ENCODE measurements at regions not wholly inside any gene's neighbourhood (a gene's known extent, or its start where the extent isn't known, plus 50 kb on each side); places are given as distances from the start of the nearest gene placed in this dataset.

DNA sequence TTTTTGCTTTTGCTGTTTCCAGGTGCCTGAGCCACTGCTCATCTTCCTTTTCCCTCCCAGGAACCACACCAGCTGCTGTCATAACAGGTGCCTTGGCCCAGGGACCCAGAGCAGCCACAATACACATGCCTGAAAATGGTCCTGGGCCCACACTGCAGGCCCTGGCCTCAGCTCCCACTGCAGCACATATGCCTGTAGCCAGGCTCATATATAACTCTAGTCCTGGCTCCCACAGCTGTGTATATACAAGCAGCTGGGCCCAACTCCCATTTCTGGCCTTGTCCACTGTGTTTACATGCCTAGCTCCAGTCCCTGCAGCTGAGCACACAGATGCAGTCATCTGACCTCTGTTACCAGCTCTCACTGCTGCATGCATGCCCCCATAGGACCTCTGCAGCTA, 930.5 kb downstream of the ADGRL3 start:
- Mint-ChIP-seq H3K9me3 (ENCODE audit: insufficient read depth) (peaks cover 12% of the 10 kb centered on the region), H3K4me1 (ENCODE audit: low read depth) (no peaks in the 10 kb centered on the region), H3K36me3 (ENCODE audit: low read depth) (no peaks in the 10 kb centered on the region), H3K27ac (no peak overlapping the region), H3K27me3 (ENCODE audit: low read depth) (no peaks in the 10 kb centered on the region), H3K4me3 (no peak overlapping the region)
- ATAC-seq (no peak), DNase-seq (no peak)
- CTCF ChIA-PET = no interaction called here
- POLR2A ChIA-PET = no interaction called here

DNA sequence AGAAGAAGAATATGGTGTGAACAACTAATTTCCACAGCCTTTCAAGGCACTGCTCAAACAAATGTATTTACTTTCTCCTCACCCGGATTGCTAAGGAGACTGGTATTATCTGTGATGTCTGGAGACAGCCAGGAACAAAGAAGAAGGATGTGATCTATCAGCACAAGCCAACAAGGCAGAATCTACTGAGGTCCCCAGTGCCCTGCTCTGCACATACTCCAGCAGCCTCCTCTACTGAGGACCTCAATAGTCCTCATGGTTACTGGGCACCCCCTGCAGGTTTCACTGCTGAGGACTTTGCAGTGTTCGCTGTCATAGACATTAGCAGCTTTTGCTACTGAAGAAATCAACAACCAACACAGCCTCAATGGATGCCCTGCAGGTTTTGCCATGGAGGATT, 930.1 kb downstream of the ADGRL3 start:
- H3K27me3 Mint-ChIP-seq (ENCODE audit: low read depth) = no peaks in the 10 kb centered on the region
- H3K27ac Mint-ChIP-seq = no peak overlapping the region
- CTCF ChIA-PET = no interaction called here
- no peaks in the 10 kb centered on the region for H3K36me3 Mint-ChIP-seq (ENCODE audit: low read depth)
- H3K4me1 Mint-ChIP-seq (ENCODE audit: low read depth) = no peaks in the 10 kb centered on the region
- POLR2A ChIA-PET = no interaction called here
- no peak overlapping the region for H3K4me3 Mint-ChIP-seq
- no peak for ATAC-seq
- peaks cover 12% of the 10 kb centered on the region for H3K9me3 Mint-ChIP-seq (ENCODE audit: insufficient read depth)
- no peak for DNase-seq
